OCI-LY1 (cell line): ENCODE measurements at regions not wholly inside any gene's neighbourhood (a gene's known extent, or its start where the extent isn't known, plus 50 kb on each side); places are given as distances from the start of the nearest gene placed in this dataset.

Experiments used
- EZH2 ChIP-seq: fragments of 200-600 bp; sonication (generic), shearing (Covaris generic); IDR thresholded peaks from 2 replicates; pipeline ENCODE4 v1.8.0; 2017; ENCODE audit warnings: borderline replicate concordance, mixed run types, mild to moderate bottlenecking, antibody characterized with exemption, low read length, moderate library complexity, mixed read lengths
- TF ChIP-seq, protein P1 (sequence below): fragments of 200-600 bp; sonication (generic), shearing (Covaris generic); IDR thresholded peaks from 2 replicates; pipeline ENCODE4 v1.5.1; 2017; ENCODE audit warnings: mild to moderate bottlenecking, antibody characterized with exemption, low read length, moderate library complexity, mixed read lengths

DNA sequence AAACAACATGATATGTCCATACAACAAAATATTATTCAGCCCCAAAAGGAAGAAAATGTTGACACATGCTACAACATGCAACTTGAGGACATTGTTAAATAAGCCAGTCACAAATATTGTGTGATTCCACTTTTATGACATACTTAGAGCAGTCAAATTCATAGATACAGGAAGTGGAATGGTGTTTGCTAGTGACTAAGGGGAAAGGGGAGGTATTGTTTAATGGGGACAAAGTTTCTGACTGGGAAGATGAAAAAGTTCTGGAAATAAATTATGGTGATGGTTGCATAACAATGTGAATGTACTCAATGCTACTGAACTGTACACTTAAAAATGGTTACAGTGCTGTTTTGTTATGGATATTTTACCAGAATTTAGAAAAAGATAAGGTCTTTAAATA, 77.7 kb downstream of the RHOU start:
- TF ChIP-seq, protein P1, sequence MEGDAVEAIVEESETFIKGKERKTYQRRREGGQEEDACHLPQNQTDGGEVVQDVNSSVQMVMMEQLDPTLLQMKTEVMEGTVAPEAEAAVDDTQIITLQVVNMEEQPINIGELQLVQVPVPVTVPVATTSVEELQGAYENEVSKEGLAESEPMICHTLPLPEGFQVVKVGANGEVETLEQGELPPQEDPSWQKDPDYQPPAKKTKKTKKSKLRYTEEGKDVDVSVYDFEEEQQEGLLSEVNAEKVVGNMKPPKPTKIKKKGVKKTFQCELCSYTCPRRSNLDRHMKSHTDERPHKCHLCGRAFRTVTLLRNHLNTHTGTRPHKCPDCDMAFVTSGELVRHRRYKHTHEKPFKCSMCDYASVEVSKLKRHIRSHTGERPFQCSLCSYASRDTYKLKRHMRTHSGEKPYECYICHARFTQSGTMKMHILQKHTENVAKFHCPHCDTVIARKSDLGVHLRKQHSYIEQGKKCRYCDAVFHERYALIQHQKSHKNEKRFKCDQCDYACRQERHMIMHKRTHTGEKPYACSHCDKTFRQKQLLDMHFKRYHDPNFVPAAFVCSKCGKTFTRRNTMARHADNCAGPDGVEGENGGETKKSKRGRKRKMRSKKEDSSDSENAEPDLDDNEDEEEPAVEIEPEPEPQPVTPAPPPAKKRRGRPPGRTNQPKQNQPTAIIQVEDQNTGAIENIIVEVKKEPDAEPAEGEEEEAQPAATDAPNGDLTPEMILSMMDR = no peak
- no peak for TF ChIP-seq EZH2
